ENCODE measurements at regions not wholly inside any gene's neighbourhood (a gene's known extent, or its start where the extent isn't known, plus 50 kb on each side); places are given as distances from the start of the nearest gene placed in this dataset.
"Not testable (repeated sequence)": the region's sequence is repeated elsewhere in the genome, so short reads cannot be mapped to it uniquely, and the experiment has no call there.

GRCh38 chr5:79924936-79925893 lies 65.8 kb downstream of the MTX3 start:
- Histone ChIP-seq H3K18ac (ENCODE audit: low read length) (no peak overlapping the region), H2AK5ac (ENCODE audit: low read length) (no peak overlapping the region), H3K36me3 (ENCODE audit: control insufficient read depth in 1 of 2, insufficient read depth in 2 of 2, low read length in 2 of 2) (no peaks in the 10 kb centered on the region), H2BK12ac (ENCODE audit: low read length) (no peak overlapping the region), H3K79me2 (ENCODE audit: control insufficient read depth, insufficient read depth, low read length, poor library complexity) (no peaks in the 10 kb centered on the region), H3K4me2 (ENCODE audit: low read length) (no peak overlapping the region), H3K4ac (ENCODE audit: low read depth, low read length) (no peak overlapping the region), H4K91ac (ENCODE audit: low read depth, low read length) (no peak overlapping the region), H3K14ac (ENCODE audit: low read length) (no peak overlapping the region), H3K27ac (ENCODE audit: low read depth, low read length) (no peak overlapping the region), H3K9me3 (ENCODE audit: insufficient read depth, low read depth, low read length) (no peaks in the 10 kb centered on the region), H3K4me1 (ENCODE audit: control insufficient read depth in 1 of 2, insufficient read depth in 2 of 2, low read length in 2 of 2) (no peaks in the 10 kb centered on the region), H2BK5ac (ENCODE audit: low read depth, low read length, poor library complexity) (no peak overlapping the region), H3K9ac (ENCODE audit: low read length) (no peak overlapping the region), H3K27me3 (ENCODE audit: insufficient read depth, low read length) (no peaks in the 10 kb centered on the region), H4K12ac (ENCODE audit: low read depth, low read length) (no peak overlapping the region), H3K79me1 (ENCODE audit: low read length) (no peaks in the 10 kb centered on the region), H2AFZ (ENCODE audit: insufficient read depth, low read length, poor library complexity) (no peak overlapping the region), H3K23ac (ENCODE audit: low read length) (no peak overlapping the region), H4K8ac (ENCODE audit: low read depth, low read length) (no peak overlapping the region), H3K4me3 (ENCODE audit: low read depth, low read length) (no peak overlapping the region), H2BK120ac (ENCODE audit: insufficient read depth, low read length, poor library complexity) (no peak overlapping the region)
- no peak for DNase-seq
- WGBS (ENCODE audit: extremely low coverage, insufficient coverage, insufficient read length) = no CpG with 5 or more reads among the region's 9 CpGs

GRCh38 chr5:79923431-79923830 lies 67.6 kb downstream of the MTX3 start:
- H3K4me3 ChIP-seq (ENCODE audit: low read depth, low read length) = no peak overlapping the region
- H3K9me3 ChIP-seq (ENCODE audit: insufficient read depth, low read depth, low read length) = no peaks in the 10 kb centered on the region
- H2AK5ac ChIP-seq (ENCODE audit: low read length) = no peak overlapping the region
- no peaks in the 10 kb centered on the region for H3K79me2 ChIP-seq (ENCODE audit: control insufficient read depth, insufficient read depth, low read length, poor library complexity)
- H3K4ac ChIP-seq (ENCODE audit: low read depth, low read length) = no peak overlapping the region
- no peaks in the 10 kb centered on the region for H3K36me3 ChIP-seq (ENCODE audit: control insufficient read depth in 1 of 2, insufficient read depth in 2 of 2, low read length in 2 of 2)
- no peaks in the 10 kb centered on the region for H3K4me1 ChIP-seq (ENCODE audit: control insufficient read depth in 1 of 2, insufficient read depth in 2 of 2, low read length in 2 of 2)
- no peak for DNase-seq
- H3K9ac ChIP-seq (ENCODE audit: low read length) = no peak overlapping the region
- H4K12ac ChIP-seq (ENCODE audit: low read depth, low read length) = no peak overlapping the region
- WGBS (ENCODE audit: extremely low coverage, insufficient coverage, insufficient read length) = no CpG with 5 or more reads among the region's 1 CpG
- no peak overlapping the region for H2BK5ac ChIP-seq (ENCODE audit: low read depth, low read length, poor library complexity)
- no peak overlapping the region for H2BK12ac ChIP-seq (ENCODE audit: low read length)
- no peak overlapping the region for H2BK120ac ChIP-seq (ENCODE audit: insufficient read depth, low read length, poor library complexity)
- H2AFZ ChIP-seq (ENCODE audit: insufficient read depth, low read length, poor library complexity) = no peak overlapping the region
- no peak overlapping the region for H4K91ac ChIP-seq (ENCODE audit: low read depth, low read length)
- no peak overlapping the region for H3K23ac ChIP-seq (ENCODE audit: low read length)
- H3K27me3 ChIP-seq (ENCODE audit: insufficient read depth, low read length) = no peaks in the 10 kb centered on the region
- no peak overlapping the region for H3K18ac ChIP-seq (ENCODE audit: low read length)
- no peak overlapping the region for H3K27ac ChIP-seq (ENCODE audit: low read depth, low read length)
- H3K14ac ChIP-seq (ENCODE audit: low read length) = no peak overlapping the region
- no peak overlapping the region for H3K4me2 ChIP-seq (ENCODE audit: low read length)
- no peak overlapping the region for H4K8ac ChIP-seq (ENCODE audit: low read depth, low read length)
- H3K79me1 ChIP-seq (ENCODE audit: low read length) = no peaks in the 10 kb centered on the region

- no peaks in the 10 kb centered on the region for H3K79me2 ChIP-seq (ENCODE audit: control insufficient read depth, insufficient read depth, low read length, poor library complexity)
- H3K4me2 ChIP-seq (ENCODE audit: low read length) = no peak overlapping the region
- H3K79me1 ChIP-seq (ENCODE audit: low read length) = no peaks in the 10 kb centered on the region
- no peak overlapping the region for H4K8ac ChIP-seq (ENCODE audit: low read depth, low read length)
- WGBS (ENCODE audit: extremely low coverage, insufficient coverage, insufficient read length) = no CpG with 5 or more reads among the region's 2 CpGs
- H3K9ac ChIP-seq (ENCODE audit: low read length) = no peak overlapping the region
- H3K23ac ChIP-seq (ENCODE audit: low read length) = no peak overlapping the region
- no peaks in the 10 kb centered on the region for H3K4me1 ChIP-seq (ENCODE audit: control insufficient read depth in 1 of 2, insufficient read depth in 2 of 2, low read length in 2 of 2)
- H4K91ac ChIP-seq (ENCODE audit: low read depth, low read length) = no peak overlapping the region
- H2BK5ac ChIP-seq (ENCODE audit: low read depth, low read length, poor library complexity) = no peak overlapping the region
- no peak for DNase-seq
- no peak overlapping the region for H3K4ac ChIP-seq (ENCODE audit: low read depth, low read length)
- H3K14ac ChIP-seq (ENCODE audit: low read length) = no peak overlapping the region
- no peaks in the 10 kb centered on the region for H3K27me3 ChIP-seq (ENCODE audit: insufficient read depth, low read length)
- H2BK12ac ChIP-seq (ENCODE audit: low read length) = no peak overlapping the region
- no peak overlapping the region for H3K18ac ChIP-seq (ENCODE audit: low read length)
- no peaks in the 10 kb centered on the region for H3K36me3 ChIP-seq (ENCODE audit: control insufficient read depth in 1 of 2, insufficient read depth in 2 of 2, low read length in 2 of 2)
- H3K27ac ChIP-seq (ENCODE audit: low read depth, low read length) = no peak overlapping the region
- H2AFZ ChIP-seq (ENCODE audit: insufficient read depth, low read length, poor library complexity) = no peak overlapping the region
- no peak overlapping the region for H2BK120ac ChIP-seq (ENCODE audit: insufficient read depth, low read length, poor library complexity)
- H4K12ac ChIP-seq (ENCODE audit: low read depth, low read length) = no peak overlapping the region
- no peak overlapping the region for H2AK5ac ChIP-seq (ENCODE audit: low read length)
- no peaks in the 10 kb centered on the region for H3K9me3 ChIP-seq (ENCODE audit: insufficient read depth, low read depth, low read length)
- H3K4me3 ChIP-seq (ENCODE audit: low read depth, low read length) = no peak overlapping the region
Observed at GRCh38 chr5:79922626-79923025, 68.4 kb downstream of the MTX3 start.

GRCh38 chr5:79907452-79907851 lies 83.6 kb downstream of the MTX3 start:
- WGBS (ENCODE audit: extremely low coverage, insufficient coverage, insufficient read length) = no CpG with 5 or more reads among the region's 1 CpG
- not testable (repeated sequence) for H3K9me3 ChIP-seq (ENCODE audit: insufficient read depth, low read depth, low read length); H3K9ac ChIP-seq (ENCODE audit: low read length); H3K79me2 ChIP-seq (ENCODE audit: control insufficient read depth, insufficient read depth, low read length, poor library complexity); H4K91ac ChIP-seq (ENCODE audit: low read depth, low read length); DNase-seq; H3K27ac ChIP-seq (ENCODE audit: low read depth, low read length); H3K79me1 ChIP-seq (ENCODE audit: low read length); H2BK5ac ChIP-seq (ENCODE audit: low read depth, low read length, poor library complexity); H2AK5ac ChIP-seq (ENCODE audit: low read length); H2BK120ac ChIP-seq (ENCODE audit: insufficient read depth, low read length, poor library complexity); H3K14ac ChIP-seq (ENCODE audit: low read length); H3K18ac ChIP-seq (ENCODE audit: low read length); H3K4me1 ChIP-seq (ENCODE audit: control insufficient read depth in 1 of 2, insufficient read depth in 2 of 2, low read length in 2 of 2); H3K36me3 ChIP-seq (ENCODE audit: control insufficient read depth in 1 of 2, insufficient read depth in 2 of 2, low read length in 2 of 2); H4K12ac ChIP-seq (ENCODE audit: low read depth, low read length); H3K4me2 ChIP-seq (ENCODE audit: low read length); H3K23ac ChIP-seq (ENCODE audit: low read length); H4K8ac ChIP-seq (ENCODE audit: low read depth, low read length); H3K4ac ChIP-seq (ENCODE audit: low read depth, low read length); H3K4me3 ChIP-seq (ENCODE audit: low read depth, low read length); H3K27me3 ChIP-seq (ENCODE audit: insufficient read depth, low read length); H2AFZ ChIP-seq (ENCODE audit: insufficient read depth, low read length, poor library complexity); H2BK12ac ChIP-seq (ENCODE audit: low read length)
